ENCODE measurements at regions not wholly inside any gene's neighbourhood (a gene's known extent, or its start where the extent isn't known, plus 50 kb on each side); places are given as distances from the start of the nearest gene placed in this dataset.

GRCh38 chr7:86190351-86190750, 453.4 kb upstream of the GRM3 start:
- Histone ChIP-seq H3K27ac (ENCODE audit: low read length) (no peak overlapping the region), H3K9me3 (ENCODE audit: low read length) (no peaks in the 10 kb centered on the region), H3K4me3 (ENCODE audit: low read length) (no peak overlapping the region), H3F3A (ENCODE audit: insufficient read depth, low read length, poor library complexity, severe bottlenecking) (no peaks in the 10 kb centered on the region), H4K20me1 (ENCODE audit: insufficient read depth) (no peaks in the 10 kb centered on the region), H3K27me3 (ENCODE audit: insufficient read depth, low read depth, low read length) (no peaks in the 10 kb centered on the region), H3K79me2 (replicated peaks; ENCODE audit: insufficient read depth, low read length) (no peaks in the 10 kb centered on the region), H3K9ac (ENCODE audit: low read length) (no peak overlapping the region), H3K36me3 (ENCODE audit: insufficient read depth, low read length) (no peaks in the 10 kb centered on the region), H3K4me2 (ENCODE audit: low read length) (no peak overlapping the region), H3K9me2 (ENCODE audit: insufficient read depth, low read length) (no peaks in the 10 kb centered on the region), H2AFZ (ENCODE audit: low read depth, low read length) (no peak overlapping the region)
- no peak for TF ChIP-seq MXI1 (conservative IDR thresholded peaks at IDR 0.05; ENCODE audit: poor library complexity, severe bottlenecking)

- TF ChIP-seq RAD21 (conservative IDR thresholded peaks at IDR 0.05) (no peak), MXI1 (conservative IDR thresholded peaks at IDR 0.05; ENCODE audit: poor library complexity, severe bottlenecking) (no peak), REST (IDR thresholded peaks at IDR 0.05; ENCODE audit: borderline replicate concordance) (no peak), EP300 (conservative IDR thresholded peaks at IDR 0.05; ENCODE audit: poor library complexity, severe bottlenecking) (no peak), EZH2 (IDR thresholded peaks at IDR 0.05; ENCODE audit: borderline replicate concordance, insufficient read depth, low read length, poor library complexity, severe bottlenecking) (no peak), SMC3 (conservative IDR thresholded peaks at IDR 0.05; ENCODE audit: poor library complexity) (no peak), POLR2AphosphoS5 (IDR thresholded peaks at IDR 0.05) (no peak), CTCF (IDR thresholded peaks at IDR 0.05; ENCODE audit: poor library complexity, severe bottlenecking) (no peak), TAF1 (IDR thresholded peaks at IDR 0.05; ENCODE audit: low read depth) (no peak)
- H3K27ac ChIP-seq (ENCODE audit: low read length) = no peak overlapping the region
- no peaks in the 10 kb centered on the region for H3K9me3 ChIP-seq (ENCODE audit: low read length)
- H3K4me2 ChIP-seq (ENCODE audit: low read length) = no peak overlapping the region
- H3K4me3 ChIP-seq (ENCODE audit: low read length) = no peak overlapping the region
- H3K27me3 ChIP-seq (ENCODE audit: insufficient read depth, low read depth, low read length) = no peaks in the 10 kb centered on the region
- no peaks in the 10 kb centered on the region for H3K9me2 ChIP-seq (ENCODE audit: insufficient read depth, low read length)
- H4K20me1 ChIP-seq (ENCODE audit: insufficient read depth) = no peaks in the 10 kb centered on the region
- H3K9ac ChIP-seq (ENCODE audit: low read length) = no peak overlapping the region
- H2AFZ ChIP-seq (ENCODE audit: low read depth, low read length) = no peak overlapping the region
- no peaks in the 10 kb centered on the region for H3K79me2 ChIP-seq (replicated peaks; ENCODE audit: insufficient read depth, low read length)
- no peaks in the 10 kb centered on the region for H3F3A ChIP-seq (ENCODE audit: insufficient read depth, low read length, poor library complexity, severe bottlenecking)
- H3K36me3 ChIP-seq (ENCODE audit: insufficient read depth, low read length) = no peaks in the 10 kb centered on the region
These were observed 462.2 kb upstream of the GRM3 start for GRCh38 chr7:86181474-86181873.

GRCh38 chr7:86164827-86165226, 478.9 kb upstream of the GRM3 start:
- H4K20me1 ChIP-seq (ENCODE audit: insufficient read depth) = no peaks in the 10 kb centered on the region
- H3K4me2 ChIP-seq (ENCODE audit: low read length) = no peak overlapping the region
- H3K79me2 ChIP-seq (replicated peaks; ENCODE audit: insufficient read depth, low read length) = no peaks in the 10 kb centered on the region
- H2AFZ ChIP-seq (ENCODE audit: low read depth, low read length) = no peak overlapping the region
- H3K27me3 ChIP-seq (ENCODE audit: insufficient read depth, low read depth, low read length) = no peaks in the 10 kb centered on the region
- no peaks in the 10 kb centered on the region for H3K36me3 ChIP-seq (ENCODE audit: insufficient read depth, low read length)
- H3K9me2 ChIP-seq (ENCODE audit: insufficient read depth, low read length) = no peaks in the 10 kb centered on the region
- no peak overlapping the region for H3K4me3 ChIP-seq (ENCODE audit: low read length)
- no peak for TF ChIP-seq MXI1 (conservative IDR thresholded peaks at IDR 0.05; ENCODE audit: poor library complexity, severe bottlenecking)
- no peak for TF ChIP-seq EZH2 (IDR thresholded peaks at IDR 0.05; ENCODE audit: borderline replicate concordance, insufficient read depth, low read length, poor library complexity, severe bottlenecking)
- no peak for TF ChIP-seq TAF1 (IDR thresholded peaks at IDR 0.05; ENCODE audit: low read depth)
- no peak for TF ChIP-seq RAD21 (conservative IDR thresholded peaks at IDR 0.05)
- TF ChIP-seq EP300 (conservative IDR thresholded peaks at IDR 0.05; ENCODE audit: poor library complexity, severe bottlenecking) = no peak
- no peak for TF ChIP-seq POLR2AphosphoS5 (IDR thresholded peaks at IDR 0.05)
- no peak for TF ChIP-seq CTCF (IDR thresholded peaks at IDR 0.05; ENCODE audit: poor library complexity, severe bottlenecking)
- TF ChIP-seq SMC3 (conservative IDR thresholded peaks at IDR 0.05; ENCODE audit: poor library complexity) = no peak
- TF ChIP-seq REST (IDR thresholded peaks at IDR 0.05; ENCODE audit: borderline replicate concordance) = no peak
- no peaks in the 10 kb centered on the region for H3K9me3 ChIP-seq (ENCODE audit: low read length)
- no peaks in the 10 kb centered on the region for H3F3A ChIP-seq (ENCODE audit: insufficient read depth, low read length, poor library complexity, severe bottlenecking)
- H3K9ac ChIP-seq (ENCODE audit: low read length) = no peak overlapping the region
- H3K27ac ChIP-seq (ENCODE audit: low read length) = no peak overlapping the region
